Omental fat pad (tissue), 3 donors: ENCODE measurements at regions not wholly inside any gene's neighbourhood (a gene's known extent, or its start where the extent isn't known, plus 50 kb on each side); places are given as distances from the start of the nearest gene placed in this dataset.
"Not testable (repeated sequence)": the region's sequence is repeated elsewhere in the genome, so short reads cannot be mapped to it uniquely, and the experiment has no call there.

ENCODE experiments used
- ATAC-seq: fragments of 150-250 bp; one replicate; pipeline ENCODE4 v1.9.1; 2016; ENCODE audit warnings: mild to moderate bottlenecking, moderate library complexity; ENCODE audit not compliant: low FRiP score
- DNase-seq: peaks from one replicate; pipeline ENCODE4 v3.0.0-alpha.2; 2019; ENCODE audit warnings: low spot score
- CTCF ChIP-seq, 3 donors: fragments of 450-650 bp; IDR thresholded peaks; one replicate each; pipeline ENCODE4 v1.5.1; 2016 to 2017; ENCODE audit warnings: antibody characterized with exemption in 3 of 3, mild to moderate bottlenecking in 3 of 3, moderate library complexity in 2 of 3

GRCh38 chrX:42290608-42291007 is 367.3 kb upstream of the CASK start:
- no peak for DNase-seq
- no peak for TF ChIP-seq CTCF (IDR thresholded peaks at IDR 0.05)
- no peak for ATAC-seq

GRCh38 chrX:42289492-42290385 is 366.4 kb upstream of the CASK start:
- no peak for DNase-seq
- no peak for ATAC-seq
- no peak for TF ChIP-seq CTCF (IDR thresholded peaks at IDR 0.05)

- ATAC-seq, DNase-seq: not testable (repeated sequence)
These were observed 362.3 kb upstream of the CASK start for GRCh38 chrX:42285681-42286080.

- ATAC-seq (no peak), DNase-seq (no peak)
- TF ChIP-seq CTCF (IDR thresholded peaks at IDR 0.05) = no peak
These were observed 353.8 kb upstream of the CASK start for GRCh38 chrX:42276982-42277690.

GRCh38 chrX:42274151-42274550 is 350.8 kb upstream of the CASK start:
- ATAC-seq (no peak), DNase-seq (no peak)
- no peak for TF ChIP-seq CTCF (IDR thresholded peaks at IDR 0.05)

- DNase-seq (no peak), ATAC-seq (no peak)
- TF ChIP-seq CTCF (IDR thresholded peaks at IDR 0.05) = no peak
These were observed 350.0 kb upstream of the CASK start for GRCh38 chrX:42273387-42273786.

GRCh38 chrX:42269186-42269585 is 345.8 kb upstream of the CASK start:
- ATAC-seq = no peak

More at GRCh38 chrX:42269186-42269585, 345.8 kb upstream of the CASK start:
- DNase-seq = no peak
- no peak for TF ChIP-seq CTCF (IDR thresholded peaks at IDR 0.05)
